ENCODE measurements at regions not wholly inside any gene's neighbourhood (a gene's known extent, or its start where the extent isn't known, plus 50 kb on each side); places are given as distances from the start of the nearest gene placed in this dataset.

GRCh38 chr1:194705123-194705854 lies 1518.9 kb upstream of the B3GALT2 start:
- TF ChIP-seq POLR2AphosphoS5 (IDR thresholded peaks at IDR 0.05; ENCODE audit: low read depth, low read length) (no peak), POLR2A (IDR thresholded peaks at IDR 0.05; ENCODE audit: low read depth, low read length) (no peak), TAF1 (IDR thresholded peaks at IDR 0.05; ENCODE audit: low read depth, low read length) (no peak), SPI1 (IDR thresholded peaks at IDR 0.05; ENCODE audit: low read depth, low read length) (no peak), POU2F2 (IDR thresholded peaks at IDR 0.05; ENCODE audit: low read depth, low read length) (no peak)
